ENCODE measurements at regions not wholly inside any gene's neighbourhood (a gene's known extent, or its start where the extent isn't known, plus 50 kb on each side); places are given as distances from the start of the nearest gene placed in this dataset.

DNA sequence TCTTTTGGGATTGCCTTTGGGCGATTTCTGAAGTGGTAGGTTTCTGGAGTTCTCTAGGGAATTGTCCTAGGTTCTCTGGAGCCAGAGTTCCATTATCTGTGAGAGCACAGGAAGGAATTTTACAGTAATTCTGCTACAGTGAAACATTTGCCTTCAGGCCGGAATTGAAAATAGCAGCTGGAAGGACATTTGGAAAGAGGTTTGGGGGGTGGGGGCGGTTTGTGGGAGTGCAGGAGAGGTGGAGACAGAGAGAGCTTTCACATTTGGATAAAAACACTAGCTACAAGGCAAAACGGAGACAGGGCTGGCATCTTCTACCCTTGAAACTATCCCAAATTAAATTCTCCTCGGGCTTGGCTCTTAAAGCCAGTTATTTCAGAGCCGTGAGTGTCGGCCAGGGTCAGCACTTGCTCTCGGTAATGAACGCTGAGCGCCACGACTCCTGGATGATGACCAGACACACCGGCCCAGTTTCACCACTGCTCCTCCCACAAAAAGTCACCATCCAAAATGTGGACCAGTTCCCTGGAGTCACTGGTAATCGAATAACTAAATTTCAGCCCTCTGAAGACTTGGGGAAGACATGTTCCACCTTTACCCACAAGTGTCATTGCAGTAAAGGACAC lies 67.7 kb upstream of the TANC2 start:
- no peak for TF ChIP-seq CTCF (IDR thresholded peaks at IDR 0.05)
- TF ChIP-seq POLR2A (IDR thresholded peaks at IDR 0.05; ENCODE audit: low read depth): no peak
- TF ChIP-seq POLR2AphosphoS5 (IDR thresholded peaks at IDR 0.05): no peak
- no peak for TF ChIP-seq EP300 (IDR thresholded peaks at IDR 0.05)

Measured in esophagus muscularis mucosa (tissue), 4 donors.